ENCODE measurements at regions not wholly inside any gene's neighbourhood (a gene's known extent, or its start where the extent isn't known, plus 50 kb on each side); places are given as distances from the start of the nearest gene placed in this dataset.

DNA sequence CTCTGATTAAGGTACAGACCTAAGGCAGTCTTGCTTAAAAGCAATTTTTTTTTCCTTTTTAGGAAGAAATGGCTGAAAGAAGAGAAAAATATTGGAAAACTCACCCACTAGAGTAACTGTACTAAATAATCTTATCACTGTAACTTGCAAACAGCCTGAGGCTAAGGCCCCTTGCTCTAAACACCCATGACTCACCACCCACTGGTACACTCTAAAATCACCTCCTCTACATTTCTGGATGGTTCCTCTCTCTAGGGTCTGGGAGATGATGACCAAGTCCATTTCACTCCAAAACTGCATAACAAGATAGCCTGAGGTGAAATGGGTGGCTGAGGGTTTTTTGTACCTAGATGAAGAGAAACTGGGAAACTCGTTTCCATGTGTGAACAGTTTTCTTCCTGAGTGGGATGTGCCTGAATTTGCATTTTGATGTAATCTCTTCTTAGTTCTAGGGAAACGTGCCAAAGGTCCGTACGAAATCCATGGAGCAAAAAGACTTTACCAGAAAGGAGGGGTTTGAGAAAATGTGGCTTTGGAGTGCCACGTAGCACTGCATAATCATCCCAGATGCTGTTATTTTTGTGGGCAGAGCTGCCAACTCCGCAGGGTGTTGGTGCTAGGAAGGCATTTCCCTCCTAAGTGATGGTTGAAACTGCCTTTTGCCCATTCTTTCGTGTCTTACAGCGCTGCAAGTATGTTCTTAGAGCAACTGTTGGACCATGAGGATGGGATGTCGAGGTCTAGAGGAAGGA lies 113.5 kb upstream of the C10orf90 start:
- Histone ChIP-seq H3K27me3 (ENCODE audit: insufficient read depth, low read depth) (no peaks in the 10 kb centered on the region), H3K4me2 (no peak overlapping the region), H3K4me1 (ENCODE audit: low read depth, poor library complexity, severe bottlenecking) (no peaks in the 10 kb centered on the region), H4K20me1 (ENCODE audit: insufficient read depth) (no peaks in the 10 kb centered on the region), H3K4me3 (IDR thresholded peaks at IDR 0.05; ENCODE audit: insufficient read depth, low read depth, low read length) (no peak overlapping the region), H3K9ac (no peak overlapping the region), H3K27ac (no peak overlapping the region), H3K36me3 (ENCODE audit: insufficient read depth) (no peaks in the 10 kb centered on the region), H3K79me2 (ENCODE audit: insufficient read depth, low read depth) (no peaks in the 10 kb centered on the region), H2AFZ (ENCODE audit: low read depth) (no peak overlapping the region)
- TF ChIP-seq, protein P1, sequence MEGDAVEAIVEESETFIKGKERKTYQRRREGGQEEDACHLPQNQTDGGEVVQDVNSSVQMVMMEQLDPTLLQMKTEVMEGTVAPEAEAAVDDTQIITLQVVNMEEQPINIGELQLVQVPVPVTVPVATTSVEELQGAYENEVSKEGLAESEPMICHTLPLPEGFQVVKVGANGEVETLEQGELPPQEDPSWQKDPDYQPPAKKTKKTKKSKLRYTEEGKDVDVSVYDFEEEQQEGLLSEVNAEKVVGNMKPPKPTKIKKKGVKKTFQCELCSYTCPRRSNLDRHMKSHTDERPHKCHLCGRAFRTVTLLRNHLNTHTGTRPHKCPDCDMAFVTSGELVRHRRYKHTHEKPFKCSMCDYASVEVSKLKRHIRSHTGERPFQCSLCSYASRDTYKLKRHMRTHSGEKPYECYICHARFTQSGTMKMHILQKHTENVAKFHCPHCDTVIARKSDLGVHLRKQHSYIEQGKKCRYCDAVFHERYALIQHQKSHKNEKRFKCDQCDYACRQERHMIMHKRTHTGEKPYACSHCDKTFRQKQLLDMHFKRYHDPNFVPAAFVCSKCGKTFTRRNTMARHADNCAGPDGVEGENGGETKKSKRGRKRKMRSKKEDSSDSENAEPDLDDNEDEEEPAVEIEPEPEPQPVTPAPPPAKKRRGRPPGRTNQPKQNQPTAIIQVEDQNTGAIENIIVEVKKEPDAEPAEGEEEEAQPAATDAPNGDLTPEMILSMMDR (conservative IDR thresholded peaks at IDR 0.05; ENCODE audit: low read depth, low read length) = no peak

DNA sequence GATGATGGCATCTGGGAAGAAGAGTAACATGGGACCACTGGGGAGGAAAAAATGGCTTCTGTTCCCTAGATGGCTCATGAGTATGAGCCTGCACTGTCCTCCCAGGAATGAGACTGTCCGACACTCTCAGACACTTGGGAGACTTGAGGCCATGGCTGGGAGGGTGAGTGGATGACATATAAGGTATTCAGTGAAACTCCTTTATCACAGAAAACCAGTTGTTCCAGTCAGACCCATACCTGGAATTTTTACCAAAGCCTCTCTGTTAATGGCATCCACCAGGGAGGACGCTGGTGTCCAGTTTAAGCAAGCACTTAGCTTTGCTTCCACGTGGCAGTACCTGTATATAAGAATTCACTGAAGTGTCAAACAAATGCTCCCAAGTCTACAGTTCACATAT lies 116.7 kb upstream of the C10orf90 start:
- H3K4me3 ChIP-seq (IDR thresholded peaks at IDR 0.05; ENCODE audit: insufficient read depth, low read depth, low read length) = no peak overlapping the region
- TF ChIP-seq, protein P1 (conservative IDR thresholded peaks at IDR 0.05; ENCODE audit: low read depth, low read length) = no peak
- H3K27me3 ChIP-seq (ENCODE audit: insufficient read depth, low read depth) = no peaks in the 10 kb centered on the region
- no peaks in the 10 kb centered on the region for H3K79me2 ChIP-seq (ENCODE audit: insufficient read depth, low read depth)
- H3K27ac ChIP-seq = no peak overlapping the region
- no peaks in the 10 kb centered on the region; the same call in 1 of the 2 replicates for H3K36me3 ChIP-seq (ENCODE audit: insufficient read depth)
- H3K4me2 ChIP-seq = no peak overlapping the region
- H3K9ac ChIP-seq = no peak overlapping the region
- no peaks in the 10 kb centered on the region for H4K20me1 ChIP-seq (ENCODE audit: insufficient read depth)
- H3K4me1 ChIP-seq (ENCODE audit: low read depth, poor library complexity, severe bottlenecking) = no peaks in the 10 kb centered on the region
- no peak overlapping the region for H2AFZ ChIP-seq (ENCODE audit: low read depth)

DNA sequence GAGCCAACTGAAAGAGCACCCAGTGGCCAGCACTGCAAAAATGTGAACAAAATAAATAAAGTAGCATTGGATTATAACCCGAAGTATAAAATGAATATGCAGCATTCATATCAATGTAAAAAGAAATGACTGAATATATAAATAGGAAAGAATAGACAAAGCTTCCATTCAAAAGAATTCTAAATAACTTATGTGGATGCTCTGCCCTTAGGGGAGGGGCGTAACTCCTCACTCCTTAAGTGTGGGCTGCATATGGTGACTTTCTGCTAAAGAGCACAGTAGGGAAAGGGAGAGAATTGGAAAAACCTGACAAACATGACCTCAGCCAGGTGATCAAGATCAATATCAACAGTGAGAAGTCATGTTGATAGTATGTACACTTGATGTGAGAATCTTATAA lies 109.9 kb upstream of the DOCK1 start:
- H3K79me2 ChIP-seq (ENCODE audit: insufficient read depth, low read depth) = no peaks in the 10 kb centered on the region
- no peak overlapping the region for H3K9ac ChIP-seq
- no peak overlapping the region for H3K4me3 ChIP-seq (IDR thresholded peaks at IDR 0.05; ENCODE audit: insufficient read depth, low read depth, low read length)
- H3K27ac ChIP-seq = no peak overlapping the region
- H2AFZ ChIP-seq (ENCODE audit: low read depth) = no peak overlapping the region
- H4K20me1 ChIP-seq (ENCODE audit: insufficient read depth) = no peaks in the 10 kb centered on the region
- no peaks in the 10 kb centered on the region for H3K4me1 ChIP-seq (ENCODE audit: low read depth, poor library complexity, severe bottlenecking)
- H3K27me3 ChIP-seq (ENCODE audit: insufficient read depth, low read depth) = no peaks in the 10 kb centered on the region
- H3K36me3 ChIP-seq (ENCODE audit: insufficient read depth) = no peaks in the 10 kb centered on the region; the same call in 1 of the 2 replicates
- no peak overlapping the region for H3K4me2 ChIP-seq
- TF ChIP-seq, protein P1 (conservative IDR thresholded peaks at IDR 0.05; ENCODE audit: low read depth, low read length) = no peak

DNA sequence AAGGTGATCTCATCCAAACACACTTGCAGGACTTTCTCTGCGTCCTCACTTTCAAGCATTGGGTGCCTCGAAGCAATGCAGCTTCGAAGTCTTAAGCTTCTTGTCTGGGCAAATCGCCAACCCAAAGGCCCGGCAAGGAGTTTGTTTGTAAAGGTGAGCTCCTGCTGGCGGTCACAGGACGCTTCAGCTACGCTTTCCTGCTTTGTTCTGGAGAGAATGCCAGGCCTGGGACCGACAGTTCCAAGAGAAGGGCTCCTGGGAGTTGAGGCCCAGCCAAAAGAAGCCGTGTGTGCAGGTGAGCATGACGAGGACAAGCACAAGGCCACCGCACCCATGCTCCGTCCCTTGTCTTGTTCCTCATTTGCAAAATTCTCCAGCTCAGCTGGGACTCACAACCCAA lies 106.6 kb upstream of the DOCK1 start:
- H2AFZ ChIP-seq (ENCODE audit: low read depth) = no peak overlapping the region
- no peaks in the 10 kb centered on the region for H4K20me1 ChIP-seq (ENCODE audit: insufficient read depth)
- TF ChIP-seq, protein P1 (conservative IDR thresholded peaks at IDR 0.05; ENCODE audit: low read depth, low read length) = no peak
- no peaks in the 10 kb centered on the region for H3K27me3 ChIP-seq (ENCODE audit: insufficient read depth, low read depth)
- no peak overlapping the region for H3K4me2 ChIP-seq
- no peaks in the 10 kb centered on the region for H3K4me1 ChIP-seq (ENCODE audit: low read depth, poor library complexity, severe bottlenecking)
- no peaks in the 10 kb centered on the region for H3K79me2 ChIP-seq (ENCODE audit: insufficient read depth, low read depth)
- H3K4me3 ChIP-seq (IDR thresholded peaks at IDR 0.05; ENCODE audit: insufficient read depth, low read depth, low read length) = no peak overlapping the region
- H3K27ac ChIP-seq = no peak overlapping the region
- no peaks in the 10 kb centered on the region for H3K36me3 ChIP-seq (ENCODE audit: insufficient read depth)
- no peak overlapping the region for H3K9ac ChIP-seq

All from KMS-11 (cell line).